ENCODE measurements at regions not wholly inside any gene's neighbourhood (a gene's known extent, or its start where the extent isn't known, plus 50 kb on each side); places are given as distances from the start of the nearest gene placed in this dataset.

DNA sequence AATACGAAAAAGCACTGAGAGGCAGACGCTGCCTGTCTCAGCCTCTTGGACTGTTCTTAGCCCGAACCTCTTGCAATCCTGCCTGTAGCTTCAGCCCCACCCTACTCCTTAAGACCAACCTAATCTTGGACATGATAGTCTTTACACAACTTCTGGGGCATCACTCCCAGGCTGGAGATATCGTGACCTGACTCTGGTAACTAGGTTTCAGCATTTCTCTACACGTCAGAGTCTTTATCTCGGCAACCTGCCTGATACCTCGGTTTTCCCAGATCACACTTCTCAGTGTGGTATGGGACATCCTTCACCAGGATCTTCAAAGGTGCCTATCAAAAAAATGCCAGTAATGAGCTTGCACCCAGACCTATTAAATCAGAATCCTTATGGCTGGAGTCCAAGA lies 590.2 kb upstream of the KCNMB2 start:
- Histone ChIP-seq H2AFZ (ENCODE audit: low read length) (no peak overlapping the region), H3K4me3 (ENCODE audit: low read length) (no peak overlapping the region), H3K9me3 (replicated peaks; ENCODE audit: insufficient read depth, low read length) (no peaks in the 10 kb centered on the region), H3K4me2 (ENCODE audit: low read depth, low read length) (no peak overlapping the region), H3K27me3 (replicated peaks; ENCODE audit: insufficient read depth, low read length) (no peaks in the 10 kb centered on the region), H3K36me3 (replicated peaks; ENCODE audit: insufficient read depth, low read length) (no peaks in the 10 kb centered on the region), H3K79me2 (ENCODE audit: low read length) (no peaks in the 10 kb centered on the region), H3F3A (ENCODE audit: insufficient read depth, low read length) (no peaks in the 10 kb centered on the region), H3K9me2 (replicated peaks; ENCODE audit: insufficient read depth, low read length) (no peaks in the 10 kb centered on the region), H3K27ac (ENCODE audit: low read length) (no peak overlapping the region), H3K9ac (ENCODE audit: low read length) (no peak overlapping the region), H4K20me1 (ENCODE audit: insufficient read depth, low read length) (no peaks in the 10 kb centered on the region), H3K4me1 (ENCODE audit: low read length) (no peaks in the 10 kb centered on the region)
- no peak for TF ChIP-seq EZH2 (optimal IDR thresholded peaks at IDR 0.05; ENCODE audit: low read depth, low read length)
- TF ChIP-seq CTCF (IDR thresholded peaks at IDR 0.05; ENCODE audit: low read length) = no peak
- TF ChIP-seq EZH2phosphoT487 (IDR thresholded peaks at IDR 0.05; ENCODE audit: low read length) = no peak
- no peak for DNase-seq

DNA sequence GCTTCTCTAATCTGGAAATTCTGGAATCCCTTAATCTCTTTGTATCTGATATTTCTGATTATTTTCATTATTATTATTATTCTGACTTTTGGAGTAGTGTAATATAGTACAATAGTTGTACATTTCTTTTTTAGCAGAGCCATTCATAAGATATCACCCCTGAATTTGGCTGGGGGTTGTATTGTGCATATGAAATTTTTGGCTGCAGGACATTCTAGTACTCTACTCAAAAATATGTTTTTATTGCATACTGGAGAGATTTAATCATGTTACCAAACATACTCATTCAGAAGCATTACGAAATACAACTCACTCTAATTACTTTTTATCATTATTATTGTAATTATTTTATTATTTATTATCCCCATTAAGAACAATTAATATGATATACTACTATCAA lies 589.7 kb upstream of the KCNMB2 start:
- H3K9ac ChIP-seq (ENCODE audit: low read length) = no peak overlapping the region
- H3K27me3 ChIP-seq (replicated peaks; ENCODE audit: insufficient read depth, low read length) = no peaks in the 10 kb centered on the region
- no peak overlapping the region for H3K4me3 ChIP-seq (ENCODE audit: low read length)
- H3K79me2 ChIP-seq (ENCODE audit: low read length) = no peaks in the 10 kb centered on the region
- no peak overlapping the region for H2AFZ ChIP-seq (ENCODE audit: low read length)
- no peaks in the 10 kb centered on the region for H3K9me2 ChIP-seq (replicated peaks; ENCODE audit: insufficient read depth, low read length)
- H3K27ac ChIP-seq (ENCODE audit: low read length) = no peak overlapping the region
- no peaks in the 10 kb centered on the region for H3K9me3 ChIP-seq (replicated peaks; ENCODE audit: insufficient read depth, low read length)
- TF ChIP-seq CTCF (IDR thresholded peaks at IDR 0.05; ENCODE audit: low read length) (no peak), EZH2phosphoT487 (IDR thresholded peaks at IDR 0.05; ENCODE audit: low read length) (no peak), EZH2 (optimal IDR thresholded peaks at IDR 0.05; ENCODE audit: low read depth, low read length) (no peak)
- H4K20me1 ChIP-seq (ENCODE audit: insufficient read depth, low read length) = no peaks in the 10 kb centered on the region
- H3K4me1 ChIP-seq (ENCODE audit: low read length) = no peaks in the 10 kb centered on the region
- no peaks in the 10 kb centered on the region for H3F3A ChIP-seq (ENCODE audit: insufficient read depth, low read length)
- H3K4me2 ChIP-seq (ENCODE audit: low read depth, low read length) = no peak overlapping the region
- DNase-seq = no peak
- no peaks in the 10 kb centered on the region for H3K36me3 ChIP-seq (replicated peaks; ENCODE audit: insufficient read depth, low read length)

DNA sequence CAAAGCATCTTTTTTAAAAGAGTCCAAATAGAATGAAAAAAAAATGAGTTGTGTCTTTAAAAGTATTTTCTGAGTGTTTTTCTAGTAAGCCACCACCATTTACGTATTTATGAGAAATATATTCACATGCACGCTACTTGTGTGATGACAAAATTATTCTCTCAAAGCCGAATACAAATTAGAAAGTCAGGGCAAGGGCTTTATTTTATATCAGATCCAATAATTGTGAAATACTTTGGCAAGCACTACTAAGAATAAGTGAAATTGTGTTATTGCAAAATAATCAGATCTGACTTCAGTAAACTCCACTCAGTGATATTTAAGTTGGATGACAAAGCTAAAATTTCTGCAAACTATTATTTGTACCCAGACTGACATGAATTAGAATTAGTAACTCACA lies 589.3 kb upstream of the KCNMB2 start:
- no peaks in the 10 kb centered on the region for H3K9me3 ChIP-seq (replicated peaks; ENCODE audit: insufficient read depth, low read length)
- no peaks in the 10 kb centered on the region for H3K79me2 ChIP-seq (ENCODE audit: low read length)
- H3K4me2 ChIP-seq (ENCODE audit: low read depth, low read length) = no peak overlapping the region
- DNase-seq = no peak
- no peaks in the 10 kb centered on the region for H4K20me1 ChIP-seq (ENCODE audit: insufficient read depth, low read length)
- H3K27me3 ChIP-seq (replicated peaks; ENCODE audit: insufficient read depth, low read length) = no peaks in the 10 kb centered on the region
- H3K9me2 ChIP-seq (replicated peaks; ENCODE audit: insufficient read depth, low read length) = no peaks in the 10 kb centered on the region
- H3K4me1 ChIP-seq (ENCODE audit: low read length) = no peaks in the 10 kb centered on the region
- H2AFZ ChIP-seq (ENCODE audit: low read length) = no peak overlapping the region
- TF ChIP-seq EZH2 (optimal IDR thresholded peaks at IDR 0.05; ENCODE audit: low read depth, low read length) = no peak
- no peaks in the 10 kb centered on the region for H3K36me3 ChIP-seq (replicated peaks; ENCODE audit: insufficient read depth, low read length)
- no peak overlapping the region for H3K27ac ChIP-seq (ENCODE audit: low read length)
- H3F3A ChIP-seq (ENCODE audit: insufficient read depth, low read length) = no peaks in the 10 kb centered on the region
- no peak overlapping the region for H3K4me3 ChIP-seq (ENCODE audit: low read length)
- no peak overlapping the region for H3K9ac ChIP-seq (ENCODE audit: low read length)

DNA sequence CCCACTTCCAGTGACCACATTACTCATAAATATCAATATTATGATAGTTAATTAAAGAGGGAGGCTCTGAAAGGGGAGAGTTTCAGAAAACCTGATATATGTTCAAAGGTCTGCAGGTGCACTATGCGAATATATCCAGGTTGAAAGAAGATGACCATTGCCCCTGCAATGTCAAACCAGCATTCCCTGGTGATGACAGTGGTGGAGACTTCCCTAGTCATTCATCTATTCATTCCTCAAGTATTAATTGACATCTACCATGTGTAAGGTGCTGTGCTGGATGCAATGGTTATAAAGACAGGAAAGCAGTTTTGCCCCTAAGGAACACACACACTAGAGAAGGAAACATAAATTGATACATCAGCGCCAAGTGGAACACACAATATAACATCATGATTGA lies 588.3 kb upstream of the KCNMB2 start:
- Histone ChIP-seq H3K36me3 (replicated peaks; ENCODE audit: insufficient read depth, low read length) (no peaks in the 10 kb centered on the region), H3K9ac (ENCODE audit: low read length) (no peak overlapping the region), H3K27ac (ENCODE audit: low read length) (no peak overlapping the region), H3K4me2 (ENCODE audit: low read depth, low read length) (no peak overlapping the region), H3K79me2 (ENCODE audit: low read length) (no peaks in the 10 kb centered on the region), H3K27me3 (replicated peaks; ENCODE audit: insufficient read depth, low read length) (no peaks in the 10 kb centered on the region), H3K9me2 (replicated peaks; ENCODE audit: insufficient read depth, low read length) (no peaks in the 10 kb centered on the region), H2AFZ (ENCODE audit: low read length) (no peak overlapping the region), H3F3A (ENCODE audit: insufficient read depth, low read length) (no peaks in the 10 kb centered on the region), H4K20me1 (ENCODE audit: insufficient read depth, low read length) (no peaks in the 10 kb centered on the region), H3K4me3 (ENCODE audit: low read length) (no peak overlapping the region), H3K4me1 (ENCODE audit: low read length) (no peaks in the 10 kb centered on the region), H3K9me3 (replicated peaks; ENCODE audit: insufficient read depth, low read length) (no peaks in the 10 kb centered on the region)
- no peak for TF ChIP-seq EZH2 (optimal IDR thresholded peaks at IDR 0.05; ENCODE audit: low read depth, low read length)
- no peak for TF ChIP-seq CTCF (IDR thresholded peaks at IDR 0.05; ENCODE audit: low read length)
- DNase-seq = no peak

Data from MM.1S (cell line).